SK-N-SH treated with all-trans-retinoic acid at 6 μM for 48 hours (cell line): ENCODE measurements at regions not wholly inside any gene's neighbourhood (a gene's known extent, or its start where the extent isn't known, plus 50 kb on each side); places are given as distances from the start of the nearest gene placed in this dataset.
A peak's percentile ranks its signal among the peaks of the same experiment; 100 is the strongest.

Source experiments
- ATAC-seq: fragments of 200-7000 bp; cut with Tn5 transposase; 3 replicates; pipeline ENCODE4 v1.9.1; 2020; ENCODE audit warnings: mild to moderate bottlenecking, moderate library complexity
- ARNTL ChIP-seq: fragments of 450-650 bp; formaldehyde crosslinking; IDR thresholded peaks from 2 replicates; pipeline ENCODE4 v1.5.0; 2020; ENCODE audit warnings: low read depth, mild to moderate bottlenecking, moderate library complexity, borderline replicate concordance
- BACH2 ChIP-seq: fragments of 250-450 bp; sonication (Bioruptor Pico); IDR thresholded peaks from 2 replicates; pipeline ENCODE4 v1.9.0; 2021; ENCODE audit warnings: mild to moderate bottlenecking, borderline replicate concordance
- CSDC2 ChIP-seq: fragments of 250-450 bp; sonication (Bioruptor Pico); IDR thresholded peaks from 2 replicates; pipeline ENCODE4 v1.5.0; 2020; ENCODE audit warnings: mild to moderate bottlenecking, moderate library complexity
- ESRRG ChIP-seq: fragments of 250-450 bp; sonication (Bioruptor Pico); IDR thresholded peaks from 2 replicates; pipeline ENCODE4 v1.6.1; 2021; ENCODE audit warnings: mild to moderate bottlenecking
- GLIS3 ChIP-seq: fragments of 250-450 bp; sonication (Bioruptor Pico); IDR thresholded peaks from 2 replicates; pipeline ENCODE4 v1.5.0; 2020; ENCODE audit warnings: mild to moderate bottlenecking, moderate library complexity
- ISL1 ChIP-seq: fragments of 250-450 bp; sonication (Bioruptor Pico); IDR thresholded peaks from 2 replicates; pipeline ENCODE4 v2.1.2; 2022; ENCODE audit warnings: mild to moderate bottlenecking, moderate library complexity
- OSR1 ChIP-seq: fragments of 250-450 bp; sonication (Bioruptor Pico); IDR thresholded peaks from 2 replicates; pipeline ENCODE4 v1.8.0; 2022; ENCODE audit warnings: moderate library complexity, mild to moderate bottlenecking, inconsistent platforms
- PPARA ChIP-seq: fragments of 250-450 bp; sonication (Bioruptor Pico); IDR thresholded peaks from 2 replicates; pipeline ENCODE4 v1.5.0; 2020; ENCODE audit warnings: mild to moderate bottlenecking, borderline replicate concordance
- RARB ChIP-seq: fragments of 250-450 bp; sonication (Bioruptor Pico); IDR thresholded peaks from 2 replicates; pipeline ENCODE4 v1.8.0; 2021; ENCODE audit warnings: mild to moderate bottlenecking, moderate library complexity
- SNAI2 ChIP-seq: fragments of 250-450 bp; sonication (Bioruptor Pico); IDR thresholded peaks from 2 replicates; pipeline ENCODE4 v1.5.0; 2020; ENCODE audit warnings: mild to moderate bottlenecking, moderate library complexity
- TCF4 ChIP-seq: fragments of 250-450 bp; sonication (Bioruptor Pico); IDR thresholded peaks from 2 replicates; pipeline ENCODE4 v1.8.0; 2021; ENCODE audit warnings: mild to moderate bottlenecking, moderate library complexity, borderline replicate concordance
- TOX ChIP-seq: fragments of 250-450 bp; sonication (Bioruptor Pico); IDR thresholded peaks from 2 replicates; pipeline ENCODE4 v1.8.0; 2021; ENCODE audit warnings: mild to moderate bottlenecking, moderate library complexity, borderline replicate concordance
- ZFP3 ChIP-seq: fragments of 250-450 bp; sonication (Bioruptor Pico); IDR thresholded peaks from 2 replicates; pipeline ENCODE4 v1.5.0; 2020; ENCODE audit warnings: mild to moderate bottlenecking, moderate library complexity
- ZFP30 ChIP-seq: fragments of 450-650 bp; formaldehyde crosslinking; IDR thresholded peaks from 2 replicates; pipeline ENCODE4 v1.5.0; 2022; ENCODE audit warnings: mild to moderate bottlenecking, moderate library complexity
- ZNF565 ChIP-seq: fragments of 450-650 bp; formaldehyde crosslinking; conservative IDR thresholded peaks from 2 replicates; pipeline ENCODE4 v1.5.0; 2020; ENCODE audit warnings: low read depth, mild to moderate bottlenecking, moderate library complexity
- ZNF70 ChIP-seq: fragments of 450-650 bp; formaldehyde crosslinking; IDR thresholded peaks from 2 replicates; pipeline ENCODE4 v1.5.0; 2020; ENCODE audit warnings: mild to moderate bottlenecking, moderate library complexity
- ZNF8 ChIP-seq: fragments of 450-650 bp; formaldehyde crosslinking; IDR thresholded peaks from 2 replicates; pipeline ENCODE4 v1.5.0; 2020; ENCODE audit warnings: mild to moderate bottlenecking, moderate library complexity
- TF ChIP-seq, protein P1 (sequence below): fragments of 250-450 bp; sonication (Bioruptor Pico); IDR thresholded peaks from 2 replicates; pipeline ENCODE4 v1.5.0; 2020; ENCODE audit warnings: mild to moderate bottlenecking, moderate library complexity
- TF ChIP-seq, protein P2 (sequence below): fragments of 250-450 bp; sonication (Bioruptor Pico); IDR thresholded peaks from 2 replicates; pipeline ENCODE4 v1.8.0; 2021; ENCODE audit warnings: low read depth, mild to moderate bottlenecking, moderate library complexity, borderline replicate concordance
- TF ChIP-seq, protein P3 (sequence below): fragments of 250-450 bp; sonication (Bioruptor Pico); IDR thresholded peaks from 2 replicates; pipeline ENCODE4 v1.5.1; 2021; ENCODE audit warnings: mild to moderate bottlenecking, moderate library complexity
- TF ChIP-seq, protein P4 (sequence below): fragments of 250-450 bp; sonication (Bioruptor Pico); IDR thresholded peaks from 2 replicates; pipeline ENCODE4 v1.8.0; 2020; ENCODE audit warnings: mild to moderate bottlenecking, moderate library complexity, borderline replicate concordance

DNA sequence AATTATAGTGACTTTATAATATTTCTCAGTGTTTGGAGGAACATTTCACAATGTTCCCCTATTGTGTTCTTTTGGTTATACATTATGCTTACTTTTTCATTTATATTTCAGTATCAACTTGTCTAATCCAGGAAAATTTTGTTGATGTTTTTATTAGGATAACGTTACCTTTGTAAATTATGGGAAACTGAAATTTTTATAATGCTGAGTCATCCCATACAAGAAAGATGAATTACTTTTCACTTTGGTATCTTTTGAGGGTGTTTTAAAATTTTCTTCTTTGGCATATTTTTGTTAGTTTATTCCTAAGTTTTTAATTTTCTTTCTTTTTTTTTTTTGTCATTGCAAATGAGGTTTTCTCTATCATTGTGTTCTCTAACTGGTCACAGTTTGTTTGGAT lies 542.7 kb downstream of the SLC16A7 start:
- no peak for ATAC-seq
- TF ChIP-seq GLIS3 (CRISPR knock-in tag) (no peak), TCF4 (CRISPR knock-in tag) (no peak), ESRRG (no peak), PPARA (CRISPR knock-in tag) (no peak), BACH2 (CRISPR knock-in tag) (no peak)

DNA sequence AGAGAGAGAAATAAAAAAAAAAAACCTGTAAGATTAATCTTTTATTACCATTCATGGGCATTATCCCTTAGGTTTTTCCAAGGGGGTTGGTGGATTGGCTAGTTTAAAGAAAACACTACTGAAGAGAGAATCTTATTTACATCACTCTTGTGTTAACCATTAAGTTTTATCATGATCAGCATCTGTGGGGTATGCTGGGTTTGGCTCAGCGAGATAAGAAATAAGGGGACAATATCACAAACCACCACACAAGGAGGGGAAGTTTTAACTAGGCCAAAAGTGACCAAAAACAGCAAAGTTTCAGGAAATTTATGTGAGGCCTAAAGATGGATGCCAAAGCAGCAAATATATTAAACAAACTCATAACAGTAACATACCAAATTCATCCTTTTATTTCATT lies 548.6 kb downstream of the SLC16A7 start:
- no peak for TF ChIP-seq RARB (CRISPR knock-in tag)
- TF ChIP-seq ZNF70 (CRISPR knock-in tag) = no peak
- TF ChIP-seq ZFP3 (CRISPR knock-in tag) = no peak
- no peak for TF ChIP-seq TOX (CRISPR knock-in tag)
- TF ChIP-seq, protein P1, sequence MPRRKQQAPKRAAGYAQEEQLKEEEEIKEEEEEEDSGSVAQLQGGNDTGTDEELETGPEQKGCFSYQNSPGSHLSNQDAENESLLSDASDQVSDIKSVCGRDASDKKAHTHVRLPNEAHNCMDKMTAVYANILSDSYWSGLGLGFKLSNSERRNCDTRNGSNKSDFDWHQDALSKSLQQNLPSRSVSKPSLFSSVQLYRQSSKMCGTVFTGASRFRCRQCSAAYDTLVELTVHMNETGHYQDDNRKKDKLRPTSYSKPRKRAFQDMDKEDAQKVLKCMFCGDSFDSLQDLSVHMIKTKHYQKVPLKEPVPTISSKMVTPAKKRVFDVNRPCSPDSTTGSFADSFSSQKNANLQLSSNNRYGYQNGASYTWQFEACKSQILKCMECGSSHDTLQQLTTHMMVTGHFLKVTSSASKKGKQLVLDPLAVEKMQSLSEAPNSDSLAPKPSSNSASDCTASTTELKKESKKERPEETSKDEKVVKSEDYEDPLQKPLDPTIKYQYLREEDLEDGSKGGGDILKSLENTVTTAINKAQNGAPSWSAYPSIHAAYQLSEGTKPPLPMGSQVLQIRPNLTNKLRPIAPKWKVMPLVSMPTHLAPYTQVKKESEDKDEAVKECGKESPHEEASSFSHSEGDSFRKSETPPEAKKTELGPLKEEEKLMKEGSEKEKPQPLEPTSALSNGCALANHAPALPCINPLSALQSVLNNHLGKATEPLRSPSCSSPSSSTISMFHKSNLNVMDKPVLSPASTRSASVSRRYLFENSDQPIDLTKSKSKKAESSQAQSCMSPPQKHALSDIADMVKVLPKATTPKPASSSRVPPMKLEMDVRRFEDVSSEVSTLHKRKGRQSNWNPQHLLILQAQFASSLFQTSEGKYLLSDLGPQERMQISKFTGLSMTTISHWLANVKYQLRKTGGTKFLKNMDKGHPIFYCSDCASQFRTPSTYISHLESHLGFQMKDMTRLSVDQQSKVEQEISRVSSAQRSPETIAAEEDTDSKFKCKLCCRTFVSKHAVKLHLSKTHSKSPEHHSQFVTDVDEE (CRISPR knock-in tag) = no peak
- TF ChIP-seq, protein P2, sequence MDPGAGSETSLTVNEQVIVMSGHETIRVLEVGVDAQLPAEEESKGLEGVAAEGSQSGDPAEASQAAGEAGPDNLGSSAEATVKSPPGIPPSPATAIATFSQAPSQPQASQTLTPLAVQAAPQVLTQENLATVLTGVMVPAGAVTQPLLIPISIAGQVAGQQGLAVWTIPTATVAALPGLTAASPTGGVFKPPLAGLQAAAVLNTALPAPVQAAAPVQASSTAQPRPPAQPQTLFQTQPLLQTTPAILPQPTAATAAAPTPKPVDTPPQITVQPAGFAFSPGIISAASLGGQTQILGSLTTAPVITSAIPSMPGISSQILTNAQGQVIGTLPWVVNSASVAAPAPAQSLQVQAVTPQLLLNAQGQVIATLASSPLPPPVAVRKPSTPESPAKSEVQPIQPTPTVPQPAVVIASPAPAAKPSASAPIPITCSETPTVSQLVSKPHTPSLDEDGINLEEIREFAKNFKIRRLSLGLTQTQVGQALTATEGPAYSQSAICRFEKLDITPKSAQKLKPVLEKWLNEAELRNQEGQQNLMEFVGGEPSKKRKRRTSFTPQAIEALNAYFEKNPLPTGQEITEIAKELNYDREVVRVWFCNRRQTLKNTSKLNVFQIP (CRISPR knock-in tag) = no peak
- TF ChIP-seq GLIS3 (CRISPR knock-in tag) = no peak
- TF ChIP-seq CSDC2 = no peak
- TF ChIP-seq SNAI2 = no peak
- TF ChIP-seq BACH2 (CRISPR knock-in tag) = no peak
- no peak for TF ChIP-seq ESRRG
- no peak for ATAC-seq

DNA sequence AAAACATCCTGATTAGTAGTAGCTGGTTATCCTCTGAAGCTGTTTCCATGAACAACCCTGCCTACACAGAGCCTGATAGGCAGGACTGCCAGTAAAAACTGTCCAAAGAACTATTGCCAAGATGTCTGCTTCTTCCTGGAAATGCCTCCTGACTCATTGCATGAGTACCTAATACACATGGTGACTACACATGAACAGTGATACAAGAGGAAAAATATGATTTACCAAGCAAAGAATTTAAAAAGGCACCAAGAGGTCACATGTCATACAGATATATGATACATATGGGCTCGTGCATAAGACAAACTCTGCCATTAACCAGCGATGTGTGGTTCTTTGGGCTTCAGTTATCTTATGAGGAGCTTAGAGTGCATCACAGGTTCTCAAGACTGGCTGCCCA lies 552.3 kb downstream of the SLC16A7 start:
- ATAC-seq = peak; percentile 89
- no peak for TF ChIP-seq PPARA (CRISPR knock-in tag)
- TF ChIP-seq, protein P3, sequence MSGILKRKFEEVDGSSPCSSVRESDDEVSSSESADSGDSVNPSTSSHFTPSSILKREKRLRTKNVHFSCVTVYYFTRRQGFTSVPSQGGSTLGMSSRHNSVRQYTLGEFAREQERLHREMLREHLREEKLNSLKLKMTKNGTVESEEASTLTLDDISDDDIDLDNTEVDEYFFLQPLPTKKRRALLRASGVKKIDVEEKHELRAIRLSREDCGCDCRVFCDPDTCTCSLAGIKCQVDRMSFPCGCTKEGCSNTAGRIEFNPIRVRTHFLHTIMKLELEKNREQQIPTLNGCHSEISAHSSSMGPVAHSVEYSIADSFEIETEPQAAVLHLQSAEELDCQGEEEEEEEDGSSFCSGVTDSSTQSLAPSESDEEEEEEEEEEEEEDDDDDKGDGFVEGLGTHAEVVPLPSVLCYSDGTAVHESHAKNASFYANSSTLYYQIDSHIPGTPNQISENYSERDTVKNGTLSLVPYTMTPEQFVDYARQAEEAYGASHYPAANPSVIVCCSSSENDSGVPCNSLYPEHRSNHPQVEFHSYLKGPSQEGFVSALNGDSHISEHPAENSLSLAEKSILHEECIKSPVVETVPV = no peak
- no peak for TF ChIP-seq ZFP30 (CRISPR knock-in tag)
- TF ChIP-seq, protein P2 (CRISPR knock-in tag) = no peak
- TF ChIP-seq ZNF565 (CRISPR knock-in tag) = no peak
- TF ChIP-seq ISL1 = no peak
- TF ChIP-seq RARB (CRISPR knock-in tag) = no peak
- TF ChIP-seq SNAI2 = no peak
- TF ChIP-seq ZFP3 (CRISPR knock-in tag) = no peak
- TF ChIP-seq TOX (CRISPR knock-in tag) = no peak
- no peak for TF ChIP-seq ESRRG
- TF ChIP-seq OSR1 = no peak
- TF ChIP-seq, protein P4, sequence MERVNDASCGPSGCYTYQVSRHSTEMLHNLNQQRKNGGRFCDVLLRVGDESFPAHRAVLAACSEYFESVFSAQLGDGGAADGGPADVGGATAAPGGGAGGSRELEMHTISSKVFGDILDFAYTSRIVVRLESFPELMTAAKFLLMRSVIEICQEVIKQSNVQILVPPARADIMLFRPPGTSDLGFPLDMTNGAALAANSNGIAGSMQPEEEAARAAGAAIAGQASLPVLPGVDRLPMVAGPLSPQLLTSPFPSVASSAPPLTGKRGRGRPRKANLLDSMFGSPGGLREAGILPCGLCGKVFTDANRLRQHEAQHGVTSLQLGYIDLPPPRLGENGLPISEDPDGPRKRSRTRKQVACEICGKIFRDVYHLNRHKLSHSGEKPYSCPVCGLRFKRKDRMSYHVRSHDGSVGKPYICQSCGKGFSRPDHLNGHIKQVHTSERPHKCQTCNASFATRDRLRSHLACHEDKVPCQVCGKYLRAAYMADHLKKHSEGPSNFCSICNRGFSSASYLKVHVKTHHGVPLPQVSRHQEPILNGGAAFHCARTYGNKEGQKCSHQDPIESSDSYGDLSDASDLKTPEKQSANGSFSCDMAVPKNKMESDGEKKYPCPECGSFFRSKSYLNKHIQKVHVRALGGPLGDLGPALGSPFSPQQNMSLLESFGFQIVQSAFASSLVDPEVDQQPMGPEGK = no peak
- TF ChIP-seq, protein P1 (CRISPR knock-in tag) = no peak
- no peak for TF ChIP-seq ZNF70 (CRISPR knock-in tag)
- no peak for TF ChIP-seq TCF4 (CRISPR knock-in tag)
- TF ChIP-seq ARNTL (CRISPR knock-in tag) = no peak
- TF ChIP-seq ZNF8 (CRISPR knock-in tag) = no peak
- no peak for TF ChIP-seq BACH2 (CRISPR knock-in tag)
